ENCODE measurements at regions not wholly inside any gene's neighbourhood (a gene's known extent, or its start where the extent isn't known, plus 50 kb on each side); places are given as distances from the start of the nearest gene placed in this dataset.

DNA sequence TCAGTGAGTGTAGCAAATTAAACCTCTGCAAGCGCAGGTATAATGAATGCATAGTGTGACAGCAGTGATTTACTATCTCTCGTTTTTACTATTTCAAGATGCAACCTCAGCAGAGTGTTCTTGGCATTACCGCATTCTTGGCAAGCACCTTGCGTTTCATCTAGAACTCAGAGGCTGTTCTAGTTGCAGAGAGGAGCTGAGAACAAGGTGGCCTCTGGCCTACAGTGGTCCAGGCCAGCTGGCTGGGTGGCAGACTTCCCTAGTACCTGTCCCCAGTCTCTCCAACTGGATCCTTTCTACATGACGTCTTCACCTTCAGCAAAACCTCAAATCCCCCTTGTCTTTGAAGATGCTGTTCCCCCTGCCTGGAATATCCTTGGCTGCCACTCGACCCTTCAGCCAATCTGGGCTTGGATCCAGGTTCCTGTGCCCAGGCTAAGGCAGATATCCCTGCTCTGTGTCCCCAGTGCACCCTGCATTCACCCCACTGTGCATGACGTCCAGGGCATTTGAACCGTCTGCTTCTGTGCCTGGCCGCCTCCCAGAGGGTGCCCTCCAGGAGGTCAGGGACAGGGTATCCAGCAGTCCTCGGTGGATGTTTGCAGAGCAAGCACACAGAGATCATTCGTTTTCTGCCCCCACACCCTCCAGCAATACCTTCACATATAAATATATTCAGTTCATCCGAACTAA is 120.4 kb upstream of the CPEB4 start:
- TF ChIP-seq USF1 (CRISPR knock-in tag; IDR thresholded peaks at IDR 0.05) (no peak), SMAD4 (CRISPR knock-in tag; IDR thresholded peaks at IDR 0.05) (no peak), SMAD3 (CRISPR knock-in tag; IDR thresholded peaks at IDR 0.05; ENCODE audit: borderline replicate concordance) (no peak), GRHL2 (CRISPR knock-in tag; IDR thresholded peaks at IDR 0.05; ENCODE audit: insufficient replicate concordance, severe bottlenecking) (no peak)
- peaks cover 26% of the 10 kb centered on the region for H3K4me1 Mint-ChIP-seq
- ChIA-PET CTCF (interaction anchor here (0.6 kb wide), 1 partner anchor 205 kb away, joined by 3 read pairs; no protein-coding TSS in a partner anchor), POLR2A (interaction anchor here (0.6 kb wide), 1 partner anchor 1955 kb away, joined by 3 read pairs; no protein-coding TSS in a partner anchor)
- DNase-seq (ENCODE audit: low spot score) (no peak), ATAC-seq (no peak)
- H3K36me3 Mint-ChIP-seq, result no peaks in the 10 kb centered on the region
- no peaks in the 10 kb centered on the region; the same call in 1 of the 2 replicates for H3K27me3 Mint-ChIP-seq (ENCODE audit: low read depth)
- H3K4me3 Mint-ChIP-seq, result no peak overlapping the region
- peaks cover 5% of the 10 kb centered on the region; the same call in 1 of the 2 replicates for H3K9me3 Mint-ChIP-seq
- H3K27ac Mint-ChIP-seq, result no peak overlapping the region

GRCh38 chr5:173768267-173768806 is 119.8 kb upstream of the CPEB4 start:
- ChIA-PET CTCF (interaction anchor here (0.6 kb wide), 1 partner anchor 204 kb away, joined by 3 read pairs; no protein-coding TSS in a partner anchor), POLR2A (no interaction called here)
- Mint-ChIP-seq H3K27ac (no peak overlapping the region), H3K36me3 (no peaks in the 10 kb centered on the region), H3K4me1 (peaks cover 26% of the 10 kb centered on the region), H3K4me3 (no peak overlapping the region), H3K27me3 (ENCODE audit: low read depth) (no peaks in the 10 kb centered on the region; the same call in 1 of the 2 replicates), H3K9me3 (peaks cover 5% of the 10 kb centered on the region; the same call in 1 of the 2 replicates)
- TF ChIP-seq, protein P1, sequence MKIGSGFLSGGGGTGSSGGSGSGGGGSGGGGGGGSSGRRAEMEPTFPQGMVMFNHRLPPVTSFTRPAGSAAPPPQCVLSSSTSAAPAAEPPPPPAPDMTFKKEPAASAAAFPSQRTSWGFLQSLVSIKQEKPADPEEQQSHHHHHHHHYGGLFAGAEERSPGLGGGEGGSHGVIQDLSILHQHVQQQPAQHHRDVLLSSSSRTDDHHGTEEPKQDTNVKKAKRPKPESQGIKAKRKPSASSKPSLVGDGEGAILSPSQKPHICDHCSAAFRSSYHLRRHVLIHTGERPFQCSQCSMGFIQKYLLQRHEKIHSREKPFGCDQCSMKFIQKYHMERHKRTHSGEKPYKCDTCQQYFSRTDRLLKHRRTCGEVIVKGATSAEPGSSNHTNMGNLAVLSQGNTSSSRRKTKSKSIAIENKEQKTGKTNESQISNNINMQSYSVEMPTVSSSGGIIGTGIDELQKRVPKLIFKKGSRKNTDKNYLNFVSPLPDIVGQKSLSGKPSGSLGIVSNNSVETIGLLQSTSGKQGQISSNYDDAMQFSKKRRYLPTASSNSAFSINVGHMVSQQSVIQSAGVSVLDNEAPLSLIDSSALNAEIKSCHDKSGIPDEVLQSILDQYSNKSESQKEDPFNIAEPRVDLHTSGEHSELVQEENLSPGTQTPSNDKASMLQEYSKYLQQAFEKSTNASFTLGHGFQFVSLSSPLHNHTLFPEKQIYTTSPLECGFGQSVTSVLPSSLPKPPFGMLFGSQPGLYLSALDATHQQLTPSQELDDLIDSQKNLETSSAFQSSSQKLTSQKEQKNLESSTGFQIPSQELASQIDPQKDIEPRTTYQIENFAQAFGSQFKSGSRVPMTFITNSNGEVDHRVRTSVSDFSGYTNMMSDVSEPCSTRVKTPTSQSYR (CRISPR knock-in tag; IDR thresholded peaks at IDR 0.05), result no peak
- no peak for TF ChIP-seq ZNF121 (CRISPR knock-in tag; IDR thresholded peaks at IDR 0.05)
- TF ChIP-seq SP1 (CRISPR knock-in tag; conservative IDR thresholded peaks at IDR 0.05), result no peak
- DNase-seq (ENCODE audit: low spot score), result no peak
- no peak for ATAC-seq

GRCh38 chr5:173768891-173769290 is 119.3 kb upstream of the CPEB4 start:
- H3K9me3 Mint-ChIP-seq, result peaks cover 5% of the 10 kb centered on the region; the same call in 1 of the 2 replicates
- TF ChIP-seq, protein P2, sequence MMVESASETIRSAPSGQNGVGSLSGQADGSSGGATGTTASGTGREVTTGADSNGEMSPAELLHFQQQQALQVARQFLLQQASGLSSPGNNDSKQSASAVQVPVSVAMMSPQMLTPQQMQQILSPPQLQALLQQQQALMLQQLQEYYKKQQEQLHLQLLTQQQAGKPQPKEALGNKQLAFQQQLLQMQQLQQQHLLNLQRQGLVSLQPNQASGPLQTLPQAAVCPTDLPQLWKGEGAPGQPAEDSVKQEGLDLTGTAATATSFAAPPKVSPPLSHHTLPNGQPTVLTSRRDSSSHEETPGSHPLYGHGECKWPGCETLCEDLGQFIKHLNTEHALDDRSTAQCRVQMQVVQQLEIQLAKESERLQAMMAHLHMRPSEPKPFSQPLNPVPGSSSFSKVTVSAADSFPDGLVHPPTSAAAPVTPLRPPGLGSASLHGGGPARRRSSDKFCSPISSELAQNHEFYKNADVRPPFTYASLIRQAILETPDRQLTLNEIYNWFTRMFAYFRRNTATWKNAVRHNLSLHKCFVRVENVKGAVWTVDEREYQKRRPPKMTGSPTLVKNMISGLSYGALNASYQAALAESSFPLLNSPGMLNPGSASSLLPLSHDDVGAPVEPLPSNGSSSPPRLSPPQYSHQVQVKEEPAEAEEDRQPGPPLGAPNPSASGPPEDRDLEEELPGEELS (CRISPR knock-in tag; IDR thresholded peaks at IDR 0.05), result no peak
- TF ChIP-seq, protein P3, sequence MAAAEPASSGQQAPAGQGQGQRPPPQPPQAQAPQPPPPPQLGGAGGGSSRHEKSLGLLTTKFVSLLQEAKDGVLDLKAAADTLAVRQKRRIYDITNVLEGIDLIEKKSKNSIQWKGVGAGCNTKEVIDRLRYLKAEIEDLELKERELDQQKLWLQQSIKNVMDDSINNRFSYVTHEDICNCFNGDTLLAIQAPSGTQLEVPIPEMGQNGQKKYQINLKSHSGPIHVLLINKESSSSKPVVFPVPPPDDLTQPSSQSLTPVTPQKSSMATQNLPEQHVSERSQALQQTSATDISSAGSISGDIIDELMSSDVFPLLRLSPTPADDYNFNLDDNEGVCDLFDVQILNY (CRISPR knock-in tag; IDR thresholded peaks at IDR 0.05), result no peak
- TF ChIP-seq NFATC4 (CRISPR knock-in tag; IDR thresholded peaks at IDR 0.05), result no peak
- no peak for TF ChIP-seq ELF4 (CRISPR knock-in tag; IDR thresholded peaks at IDR 0.05; ENCODE audit: low read depth)
- no peak for TF ChIP-seq ATF1 (CRISPR knock-in tag; IDR thresholded peaks at IDR 0.05)
- no peak for TF ChIP-seq ESRRA (CRISPR knock-in tag; IDR thresholded peaks at IDR 0.05; ENCODE audit: borderline replicate concordance)
- no peak for TF ChIP-seq JUN (CRISPR knock-in tag; IDR thresholded peaks at IDR 0.05)
- H3K27ac Mint-ChIP-seq, result no peak overlapping the region
- no peak for ATAC-seq
- POLR2A ChIA-PET, result no interaction called here
- peaks cover 22% of the 10 kb centered on the region for H3K4me1 Mint-ChIP-seq
- CTCF ChIA-PET, result no interaction called here
- DNase-seq (ENCODE audit: low spot score), result no peak
- H3K4me3 Mint-ChIP-seq, result no peak overlapping the region
- H3K36me3 Mint-ChIP-seq, result no peaks in the 10 kb centered on the region
- H3K27me3 Mint-ChIP-seq (ENCODE audit: low read depth), result peaks cover 4% of the 10 kb centered on the region; the same call in 1 of the 2 replicates

Data from WTC11 (cell line).